GM21576 (cell line): ENCODE measurements at regions not wholly inside any gene's neighbourhood (a gene's known extent, or its start where the extent isn't known, plus 50 kb on each side); places are given as distances from the start of the nearest gene placed in this dataset.
"Not testable (repeated sequence)": the region's sequence is repeated elsewhere in the genome, so short reads cannot be mapped to it uniquely, and the experiment has no call there.

Experiments used
- ATAC-seq: cut with Tn5 transposase; IDR thresholded peaks from one replicate; pipeline ENCODE4 v1.9.1; 2021; ENCODE audit warnings: mild to moderate bottlenecking, moderate library complexity; ENCODE audit not compliant: unreplicated experiment

DNA sequence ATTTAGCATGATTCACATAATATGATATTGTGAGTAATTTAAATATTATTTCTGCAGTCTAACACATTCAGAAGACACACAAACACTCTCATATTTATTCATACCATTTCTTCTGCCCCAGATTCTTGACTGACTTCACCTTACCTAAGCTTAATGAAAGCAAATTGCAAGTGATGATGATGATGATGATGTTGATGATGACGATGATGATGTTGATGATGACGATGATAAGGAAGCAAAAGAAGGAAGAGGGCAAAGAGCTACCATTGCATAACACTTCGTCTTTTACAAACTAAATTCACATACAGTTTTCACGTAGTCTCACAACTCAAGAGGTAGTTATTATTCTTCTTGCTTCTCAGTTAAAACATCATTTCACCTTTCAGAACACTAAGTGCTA lies 404.7 kb downstream of the NAF1 start:
- no peak for ATAC-seq

DNA sequence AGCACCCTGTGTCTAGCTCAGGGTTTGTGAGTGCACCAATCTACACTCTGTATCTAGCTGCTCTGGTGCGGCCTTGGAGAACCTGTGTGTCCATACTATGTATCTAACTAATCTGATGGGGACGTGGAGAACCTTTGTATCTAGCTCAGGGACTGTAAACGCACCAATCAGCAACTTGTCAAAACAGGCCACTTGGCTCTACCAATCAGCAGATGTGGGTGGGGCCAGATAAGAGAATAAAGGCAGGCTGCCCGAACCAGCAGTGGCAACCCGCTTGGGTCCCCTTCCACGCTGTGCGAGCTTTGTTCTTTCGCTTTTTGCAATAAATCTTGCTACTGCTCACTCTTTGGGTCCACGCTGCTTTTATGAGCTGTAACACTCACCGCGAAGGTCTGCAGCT lies 426.5 kb downstream of the NAF1 start:
- ATAC-seq = not testable (repeated sequence)

- ATAC-seq = not testable (repeated sequence)
Measured at GRCh38 chr4:162739596-162739995, 427.1 kb downstream of the NAF1 start.

GRCh38 chr4:162732876-162733275 lies 433.8 kb downstream of the NAF1 start:
- ATAC-seq = no peak

DNA sequence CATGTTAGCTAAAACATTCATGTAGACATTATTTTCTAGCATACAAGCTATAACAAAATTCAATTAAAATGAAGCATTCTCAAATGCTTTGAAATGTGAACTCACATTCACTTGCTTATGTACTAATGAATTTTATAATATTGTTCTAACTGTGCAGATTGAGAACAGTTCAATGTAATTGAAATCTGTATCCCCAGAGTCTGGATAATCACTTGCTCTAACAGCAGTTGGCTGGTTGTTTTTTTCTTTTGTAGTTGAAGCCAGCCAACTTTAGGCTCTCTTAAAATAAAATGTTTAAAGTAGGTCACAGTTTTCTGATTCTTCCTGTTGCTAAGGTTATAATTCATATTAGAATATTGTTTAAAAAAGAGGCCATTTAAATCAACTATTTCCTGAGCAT lies 438.9 kb downstream of the NAF1 start:
- no peak for ATAC-seq

GRCh38 chr4:162727232-162727631 lies 439.5 kb downstream of the NAF1 start:
- ATAC-seq = no peak

DNA sequence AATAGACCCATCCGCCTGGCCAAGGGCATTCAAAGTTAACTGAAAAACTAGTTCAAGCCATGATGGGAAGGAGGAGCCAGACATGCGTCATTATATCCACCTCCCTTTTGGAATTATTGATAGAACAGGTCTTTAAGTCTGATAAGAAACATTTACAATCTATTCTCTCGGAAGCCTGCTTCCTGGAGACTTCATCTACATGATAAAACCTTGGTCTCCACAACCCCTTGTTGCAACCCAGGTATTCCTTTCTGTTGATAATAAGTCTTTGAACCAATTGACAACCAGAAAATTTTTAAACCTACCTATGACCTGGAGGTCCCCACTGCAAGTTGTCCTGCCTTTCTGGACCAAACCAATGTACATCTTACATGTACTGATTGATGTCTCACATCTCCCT lies 451.3 kb downstream of the NAF1 start:
- no peak for ATAC-seq

DNA sequence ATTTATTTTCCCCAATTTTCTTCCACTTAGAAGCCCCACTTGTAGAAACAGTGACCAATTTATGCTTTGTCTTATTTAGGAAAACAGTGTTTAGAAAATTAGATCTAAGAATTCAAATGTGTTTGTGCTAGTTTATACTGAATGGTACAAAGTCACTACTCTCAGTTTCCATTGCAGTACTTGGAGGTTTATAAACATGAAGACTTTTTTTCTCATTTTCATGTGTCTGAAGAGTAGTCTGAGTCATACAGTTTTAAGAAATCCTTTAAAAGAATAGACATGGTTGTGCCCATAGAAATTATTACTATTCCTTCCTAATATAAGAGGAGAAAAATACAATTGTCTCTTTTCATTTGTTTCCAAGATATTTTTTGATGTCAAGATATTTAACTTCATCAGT lies 458.7 kb downstream of the NAF1 start:
- ATAC-seq = no peak

GRCh38 chr4:162706632-162707031 lies 460.1 kb downstream of the NAF1 start:
- no peak for ATAC-seq

- ATAC-seq = no peak
Measured at GRCh38 chr4:162706051-162706450, 460.6 kb downstream of the NAF1 start.

- ATAC-seq = no peak
Measured at GRCh38 chr4:162705130-162705803, 461.4 kb downstream of the NAF1 start.

DNA sequence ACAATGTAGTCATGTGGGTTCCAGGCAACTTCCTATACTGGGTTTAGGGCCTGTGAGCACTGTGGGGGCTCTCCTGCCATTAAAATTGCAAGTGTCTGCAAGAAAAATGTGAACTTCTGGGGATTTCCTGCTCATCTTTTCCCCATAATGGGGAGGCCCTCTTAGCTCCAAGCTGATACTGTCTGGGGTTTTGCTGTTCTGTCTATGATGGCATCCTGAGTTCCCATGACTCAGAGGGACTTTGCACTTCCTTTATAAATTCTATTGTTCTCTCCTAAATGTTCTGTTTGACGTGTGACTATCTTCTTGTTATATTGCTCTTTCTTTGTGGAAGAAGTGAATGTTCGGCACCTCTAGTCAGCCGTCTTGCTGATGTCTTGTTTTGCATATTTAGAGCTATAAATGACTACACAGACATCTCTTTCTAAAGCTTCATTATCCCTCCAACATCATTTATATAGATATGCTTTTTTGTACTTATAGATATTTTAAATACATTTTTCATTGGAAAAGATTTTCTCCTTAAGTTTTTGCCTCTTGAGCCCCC lies 465.8 kb downstream of the NAF1 start:
- no peak for ATAC-seq

- no peak for ATAC-seq
Measured at GRCh38 chr4:162700358-162700757, 466.3 kb downstream of the NAF1 start.

DNA sequence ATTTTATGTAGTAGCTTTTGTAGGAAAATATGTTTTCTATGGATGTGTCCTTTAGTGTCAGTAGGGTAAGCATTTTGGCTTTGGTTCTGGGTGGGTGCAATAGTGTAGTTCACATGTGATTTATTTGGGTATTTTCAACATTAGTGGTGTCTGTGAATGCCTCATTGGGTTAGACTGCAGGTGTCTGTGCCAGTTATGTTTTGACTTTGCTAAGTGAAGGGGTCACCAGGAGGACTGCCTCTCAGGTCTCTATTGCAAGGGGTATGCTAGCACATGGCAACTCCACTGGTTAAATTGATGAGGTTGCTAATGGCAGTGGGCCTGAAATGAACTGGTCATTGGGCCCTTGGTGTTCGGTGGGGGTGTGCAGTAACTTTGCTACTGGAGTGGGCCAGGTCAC lies 467.1 kb downstream of the NAF1 start:
- ATAC-seq = no peak

GRCh38 chr4:162685410-162685809 lies 481.3 kb downstream of the NAF1 start:
- no peak for ATAC-seq

- ATAC-seq = no peak
Measured at GRCh38 chr4:162684998-162685397, 481.7 kb downstream of the NAF1 start.

DNA sequence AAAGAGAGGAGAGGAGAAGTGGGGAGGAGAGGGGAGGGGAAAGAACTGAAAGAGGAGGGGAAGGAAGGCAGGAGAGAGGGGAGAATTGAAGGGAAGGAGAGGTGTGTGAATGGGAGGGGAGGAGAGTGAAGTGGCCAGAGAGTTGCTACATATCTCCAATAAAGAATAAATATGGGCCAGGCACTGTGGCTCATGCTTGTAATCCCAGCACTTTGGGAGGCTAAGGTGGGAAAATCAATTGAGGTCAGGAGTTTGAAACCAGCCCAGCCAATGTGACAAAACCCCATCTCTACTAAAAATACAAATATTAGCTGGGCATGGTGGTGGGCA lies 482.4 kb downstream of the NAF1 start:
- no peak for ATAC-seq

DNA sequence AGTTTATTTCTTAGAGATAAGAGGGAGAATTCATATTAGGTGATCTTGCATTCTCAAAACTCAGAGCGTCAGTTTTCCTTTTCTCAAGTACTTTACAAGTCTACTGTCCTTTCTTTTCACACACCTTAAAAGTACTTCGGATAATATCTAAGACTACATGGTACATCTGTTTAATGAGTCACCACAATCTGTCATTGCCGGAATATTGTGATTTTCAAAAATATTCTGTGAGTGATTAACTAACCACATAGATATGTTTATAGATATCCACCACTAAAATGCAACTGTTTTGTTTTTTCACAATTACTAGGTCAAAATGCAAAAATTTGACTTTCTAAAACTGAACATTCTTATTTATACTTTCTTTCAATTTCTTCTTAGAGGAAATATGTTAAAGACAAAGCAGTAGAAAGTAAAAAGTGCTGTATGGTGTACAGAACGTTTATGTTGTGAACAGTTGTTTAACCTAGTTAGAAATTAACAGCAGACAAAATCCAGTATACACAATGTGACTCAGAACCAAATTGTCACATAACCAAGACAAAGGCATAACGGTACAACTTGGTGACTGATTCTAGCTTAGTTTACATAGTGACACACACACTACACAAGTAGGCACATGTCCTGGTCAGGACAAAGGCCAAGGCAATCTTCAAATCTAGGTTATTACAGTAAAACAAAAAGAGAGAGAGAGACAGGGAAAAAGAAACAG lies 482.9 kb downstream of the NAF1 start:
- ATAC-seq = no peak

GRCh38 chr4:162682651-162683050 lies 484.0 kb downstream of the NAF1 start:
- ATAC-seq = no peak

GRCh38 chr4:162681212-162681611 lies 485.5 kb downstream of the NAF1 start:
- no peak for ATAC-seq

DNA sequence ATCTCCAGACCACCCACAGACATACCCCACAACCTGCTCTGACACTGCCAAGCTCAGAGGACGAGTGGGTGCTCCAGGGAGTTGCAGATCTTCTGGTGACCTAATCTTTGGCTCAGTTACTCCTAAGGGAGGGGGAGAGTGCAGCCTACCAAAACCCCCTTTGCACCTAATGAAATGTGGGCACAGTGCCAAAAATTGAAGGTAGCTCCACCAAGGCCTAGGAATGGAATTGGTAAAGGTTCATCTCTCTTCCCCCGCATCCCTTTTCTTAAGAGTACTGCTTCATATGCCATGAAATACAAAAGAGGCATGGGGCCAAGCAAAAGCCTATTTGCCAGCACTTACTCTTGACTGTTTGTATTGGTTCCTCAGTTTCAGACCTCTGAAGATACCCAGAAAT lies 491.0 kb downstream of the NAF1 start:
- no peak for ATAC-seq

DNA sequence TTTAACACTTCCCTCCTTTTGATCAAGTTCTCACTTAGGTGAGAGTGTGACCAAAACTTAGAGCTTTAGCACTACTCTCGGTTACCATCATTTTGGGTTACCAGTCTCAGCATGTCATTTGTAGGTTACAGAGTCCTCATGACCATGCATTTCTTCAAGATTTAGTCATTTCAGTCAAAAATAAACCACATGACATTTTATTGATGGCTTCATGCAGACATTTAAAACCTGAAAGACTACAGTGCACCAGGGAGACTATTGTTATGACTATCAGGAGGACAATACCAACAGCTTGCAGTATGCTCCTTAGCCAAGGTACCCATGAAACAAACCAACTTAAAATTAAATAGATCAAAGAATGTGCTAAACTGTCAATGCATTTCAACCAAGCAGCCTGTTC lies 498.1 kb upstream of the FSTL5 start:
- ATAC-seq = no peak

DNA sequence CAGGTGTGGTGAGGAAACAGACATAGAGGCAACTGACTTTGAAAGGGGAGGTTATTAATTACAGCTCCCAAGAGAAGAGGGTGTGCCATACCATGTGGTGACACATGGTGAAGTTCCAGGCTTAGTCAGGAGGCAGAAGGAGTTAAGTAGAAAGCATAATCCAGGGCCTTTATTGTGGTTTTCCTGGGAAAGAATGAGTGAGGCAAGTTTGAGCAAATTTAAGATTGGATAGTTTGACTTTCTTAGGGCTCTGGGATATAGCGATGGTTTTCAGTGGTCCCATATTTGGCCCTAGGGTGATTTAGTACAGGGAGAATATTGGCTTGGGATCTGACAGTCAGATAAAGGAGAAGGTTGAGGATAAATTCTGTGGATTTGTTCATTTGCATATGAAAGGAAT lies 495.9 kb upstream of the FSTL5 start:
- ATAC-seq = no peak
